HEK293 (cell line): ENCODE measurements at regions not wholly inside any gene's neighbourhood (a gene's known extent, or its start where the extent isn't known, plus 50 kb on each side); places are given as distances from the start of the nearest gene placed in this dataset.

ENCODE experiments used
- GFI1B ChIP-seq: fragments of 450-650 bp; formaldehyde crosslinking; IDR thresholded peaks from 2 replicates; pipeline ENCODE4 v1.5.1; 2016; ENCODE audit warnings: missing biosample characterization, missing genetic modification characterization
- GLIS2 ChIP-seq: fragments of 450-650 bp; formaldehyde crosslinking; IDR thresholded peaks from 2 replicates; pipeline ENCODE4 v1.5.1; 2016; ENCODE audit warnings: missing biosample characterization, missing genetic modification characterization
- HOXA7 ChIP-seq: sonication (generic); formaldehyde crosslinking; IDR thresholded peaks from 2 replicates; pipeline ENCODE4 v1.8.1; 2022; ENCODE audit warnings: missing genetic modification reagents, borderline replicate concordance
- ZNF174 ChIP-seq: fragments of 450-650 bp; formaldehyde crosslinking; IDR thresholded peaks from 2 replicates; pipeline ENCODE4 v1.5.0; 2017; ENCODE audit warnings: missing biosample characterization, mild to moderate bottlenecking, missing genetic modification characterization
- ZNF658 ChIP-seq: fragments of 450-650 bp; formaldehyde crosslinking; IDR thresholded peaks from 2 replicates; pipeline ENCODE4; 2016; ENCODE audit warnings: missing biosample characterization, missing genetic modification characterization
- TF ChIP-seq, protein P1 (sequence below): fragments of 450-650 bp; formaldehyde crosslinking; IDR thresholded peaks from 2 replicates; pipeline ENCODE4 v1.5.1; 2016; ENCODE audit warnings: missing biosample characterization, missing genetic modification characterization
- TF ChIP-seq, protein P2 (sequence below): fragments of 450-650 bp; IDR thresholded peaks from 2 replicates; pipeline ENCODE4 v1.5.1; 2018; ENCODE audit warnings: missing biosample characterization, missing genetic modification characterization
- TF ChIP-seq, protein P3 (sequence below): IDR thresholded peaks from 2 replicates; pipeline ENCODE4 v1.6.1; 2011; ENCODE audit warnings: mild to moderate bottlenecking, low read depth, low read length, borderline replicate concordance

DNA sequence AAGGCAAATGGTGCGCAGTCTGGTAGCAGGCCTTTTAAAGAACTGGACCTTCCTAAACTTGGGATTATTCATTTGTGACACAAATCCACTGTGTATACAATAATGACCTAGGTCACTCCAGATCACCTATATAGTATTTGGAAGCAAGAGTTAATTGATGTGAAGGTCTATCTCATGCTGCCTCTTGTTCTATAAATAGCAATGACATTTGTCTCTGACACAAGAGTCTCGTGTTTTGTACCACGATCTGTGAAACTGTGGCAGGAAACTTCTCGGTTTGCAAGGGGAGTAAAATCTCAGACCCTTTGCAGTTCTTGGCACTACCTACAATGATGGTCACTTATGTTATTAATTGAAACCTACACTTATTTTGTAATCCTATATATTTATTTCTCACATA, 1408.4 kb downstream of the PCDH7 start:
- TF ChIP-seq, protein P1, sequence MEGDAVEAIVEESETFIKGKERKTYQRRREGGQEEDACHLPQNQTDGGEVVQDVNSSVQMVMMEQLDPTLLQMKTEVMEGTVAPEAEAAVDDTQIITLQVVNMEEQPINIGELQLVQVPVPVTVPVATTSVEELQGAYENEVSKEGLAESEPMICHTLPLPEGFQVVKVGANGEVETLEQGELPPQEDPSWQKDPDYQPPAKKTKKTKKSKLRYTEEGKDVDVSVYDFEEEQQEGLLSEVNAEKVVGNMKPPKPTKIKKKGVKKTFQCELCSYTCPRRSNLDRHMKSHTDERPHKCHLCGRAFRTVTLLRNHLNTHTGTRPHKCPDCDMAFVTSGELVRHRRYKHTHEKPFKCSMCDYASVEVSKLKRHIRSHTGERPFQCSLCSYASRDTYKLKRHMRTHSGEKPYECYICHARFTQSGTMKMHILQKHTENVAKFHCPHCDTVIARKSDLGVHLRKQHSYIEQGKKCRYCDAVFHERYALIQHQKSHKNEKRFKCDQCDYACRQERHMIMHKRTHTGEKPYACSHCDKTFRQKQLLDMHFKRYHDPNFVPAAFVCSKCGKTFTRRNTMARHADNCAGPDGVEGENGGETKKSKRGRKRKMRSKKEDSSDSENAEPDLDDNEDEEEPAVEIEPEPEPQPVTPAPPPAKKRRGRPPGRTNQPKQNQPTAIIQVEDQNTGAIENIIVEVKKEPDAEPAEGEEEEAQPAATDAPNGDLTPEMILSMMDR (tag by site-specific recombination) = no peak
- TF ChIP-seq ZNF174 (tag by site-specific recombination) = no peak
- TF ChIP-seq, protein P2, sequence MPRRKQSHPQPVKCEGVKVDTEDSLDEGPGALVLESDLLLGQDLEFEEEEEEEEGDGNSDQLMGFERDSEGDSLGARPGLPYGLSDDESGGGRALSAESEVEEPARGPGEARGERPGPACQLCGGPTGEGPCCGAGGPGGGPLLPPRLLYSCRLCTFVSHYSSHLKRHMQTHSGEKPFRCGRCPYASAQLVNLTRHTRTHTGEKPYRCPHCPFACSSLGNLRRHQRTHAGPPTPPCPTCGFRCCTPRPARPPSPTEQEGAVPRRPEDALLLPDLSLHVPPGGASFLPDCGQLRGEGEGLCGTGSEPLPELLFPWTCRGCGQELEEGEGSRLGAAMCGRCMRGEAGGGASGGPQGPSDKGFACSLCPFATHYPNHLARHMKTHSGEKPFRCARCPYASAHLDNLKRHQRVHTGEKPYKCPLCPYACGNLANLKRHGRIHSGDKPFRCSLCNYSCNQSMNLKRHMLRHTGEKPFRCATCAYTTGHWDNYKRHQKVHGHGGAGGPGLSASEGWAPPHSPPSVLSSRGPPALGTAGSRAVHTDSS = no peak
- TF ChIP-seq HOXA7 (CRISPR knock-in tag) = no peak
- no peak for TF ChIP-seq ZNF658 (tag by site-specific recombination)
- TF ChIP-seq GLIS2 = no peak
- TF ChIP-seq, protein P3, sequence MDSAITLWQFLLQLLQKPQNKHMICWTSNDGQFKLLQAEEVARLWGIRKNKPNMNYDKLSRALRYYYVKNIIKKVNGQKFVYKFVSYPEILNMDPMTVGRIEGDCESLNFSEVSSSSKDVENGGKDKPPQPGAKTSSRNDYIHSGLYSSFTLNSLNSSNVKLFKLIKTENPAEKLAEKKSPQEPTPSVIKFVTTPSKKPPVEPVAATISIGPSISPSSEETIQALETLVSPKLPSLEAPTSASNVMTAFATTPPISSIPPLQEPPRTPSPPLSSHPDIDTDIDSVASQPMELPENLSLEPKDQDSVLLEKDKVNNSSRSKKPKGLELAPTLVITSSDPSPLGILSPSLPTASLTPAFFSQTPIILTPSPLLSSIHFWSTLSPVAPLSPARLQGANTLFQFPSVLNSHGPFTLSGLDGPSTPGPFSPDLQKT = no peak
- no peak for TF ChIP-seq GFI1B (tag by site-specific recombination)
